NCI-H1092 (cell line): ENCODE measurements at regions not wholly inside any gene's neighbourhood (a gene's known extent, or its start where the extent isn't known, plus 50 kb on each side); places are given as distances from the start of the nearest gene placed in this dataset.
"Not testable (repeated sequence)": the region's sequence is repeated elsewhere in the genome, so short reads cannot be mapped to it uniquely, and the experiment has no call there.

Source experiments
- DNase-seq: peaks from one replicate; lab custom pipeline; 2025; lab: John Stamatoyannopoulos, UW

- DNase-seq = no peak
Observed at GRCh38 chr3:30439451-30440053, 166.8 kb upstream of the TGFBR2 start.

GRCh38 chr3:30440147-30440604 lies 166.2 kb upstream of the TGFBR2 start:
- DNase-seq = no peak

GRCh38 chr3:30440880-30441279 lies 165.5 kb upstream of the TGFBR2 start:
- DNase-seq = no peak

- no peak for DNase-seq
Observed at GRCh38 chr3:30443756-30444673, 162.4 kb upstream of the TGFBR2 start.

- no peak for DNase-seq
Observed at GRCh38 chr3:30448450-30449289, 157.7 kb upstream of the TGFBR2 start.

- no peak for DNase-seq
Observed at GRCh38 chr3:30449290-30449632, 157.1 kb upstream of the TGFBR2 start.

- no peak for DNase-seq
Observed at GRCh38 chr3:30452446-30452845, 154.0 kb upstream of the TGFBR2 start.

- DNase-seq = no peak
Observed at GRCh38 chr3:30453360-30454039, 152.9 kb upstream of the TGFBR2 start.

GRCh38 chr3:30454636-30455035 lies 151.8 kb upstream of the TGFBR2 start:
- DNase-seq = no peak

- DNase-seq = not testable (repeated sequence)
Observed at GRCh38 chr3:30455112-30455511, 151.3 kb upstream of the TGFBR2 start.

GRCh38 chr3:30455840-30456239 lies 150.6 kb upstream of the TGFBR2 start:
- DNase-seq = no peak

GRCh38 chr3:30456264-30456663 lies 150.1 kb upstream of the TGFBR2 start:
- no peak for DNase-seq

GRCh38 chr3:30457081-30457480 lies 149.3 kb upstream of the TGFBR2 start:
- DNase-seq = no peak

- no peak for DNase-seq
Observed at GRCh38 chr3:30457726-30458125, 148.7 kb upstream of the TGFBR2 start.

GRCh38 chr3:30458376-30459171 lies 147.8 kb upstream of the TGFBR2 start:
- no peak for DNase-seq

- DNase-seq = no peak
Observed at GRCh38 chr3:30461311-30461710, 145.1 kb upstream of the TGFBR2 start.

- no peak for DNase-seq
Observed at GRCh38 chr3:30462721-30463470, 143.5 kb upstream of the TGFBR2 start.

- DNase-seq = no peak
Observed at GRCh38 chr3:30464381-30464780, 142.0 kb upstream of the TGFBR2 start.

- no peak for DNase-seq
Observed at GRCh38 chr3:30465454-30465853, 140.9 kb upstream of the TGFBR2 start.

- DNase-seq = no peak
Observed at GRCh38 chr3:30467596-30468238, 138.7 kb upstream of the TGFBR2 start.
